Keratinocyte (primary cell): ENCODE measurements at regions not wholly inside any gene's neighbourhood (a gene's known extent, or its start where the extent isn't known, plus 50 kb on each side); places are given as distances from the start of the nearest gene placed in this dataset.

Experiments used
- DNase-seq: peaks from one replicate; pipeline ENCODE4 v3.0.0-alpha.2; 2011; ENCODE audit warnings: low read depth, missing footprints, low spot score
- FAIRE-seq: peaks from 2 replicates; lab custom pipeline; 2011; peaks lifted over from hg19 to GRCh38; lab: Jason Lieb, UNC
- H2AFZ ChIP-seq: 2 replicates; pipeline ENCODE4 v1.6.0; 2012; ENCODE audit warnings: low read length, control low read depth, inconsistent platforms; ENCODE audit not compliant: control insufficient read depth
- H3K27ac ChIP-seq: 2 replicates; pipeline ENCODE4 v1.5.1; 2011; ENCODE audit warnings: low read length; ENCODE audit not compliant: control insufficient read depth, insufficient read depth
- H3K27me3 ChIP-seq: 3 replicates; pipeline ENCODE4 v1.6.0; 2011; ENCODE audit warnings: low read length; ENCODE audit not compliant: control insufficient read depth, insufficient read depth; ENCODE audit errors: extremely low read depth
- H3K36me3 ChIP-seq, 2 experiments: 2 replicates in 1 of 2; 3 replicates in 1 of 2; pipeline ENCODE4 v1.5.1; 2011; ENCODE audit warnings: low read length in 2 of 2, mild to moderate bottlenecking in 1 of 2; ENCODE audit not compliant: control insufficient read depth in 2 of 2, insufficient read depth in 2 of 2; ENCODE audit errors: extremely low read depth in 1 of 2
- H3K4me1 ChIP-seq: 3 replicates; pipeline ENCODE4 v1.5.1; 2011; ENCODE audit warnings: low read length; ENCODE audit not compliant: control insufficient read depth, insufficient read depth; ENCODE audit errors: extremely low read depth
- H3K4me2 ChIP-seq: 3 replicates; pipeline ENCODE4 v1.6.0; 2011; ENCODE audit warnings: low read depth, low read length; ENCODE audit not compliant: control insufficient read depth, insufficient read depth; ENCODE audit errors: extremely low read depth
- H3K4me3 ChIP-seq, 3 experiments: fragments of 200-600 bp in 1 of 3; sonication (generic) in 1 of 3; 2 replicates in 2 of 3; 3 replicates in 1 of 3; pipeline ENCODE4 v1.5.1; 2011 to 2016; ENCODE audit warnings: low read length in 3 of 3, mild to moderate bottlenecking in 3 of 3, control low read depth in 2 of 3, inconsistent platforms in 1 of 3, low read depth in 1 of 3, mixed read lengths in 1 of 3, mixed run types in 1 of 3, moderate library complexity in 1 of 3; ENCODE audit not compliant: control insufficient read depth in 2 of 3, insufficient read depth in 2 of 3; ENCODE audit errors: extremely low read depth in 1 of 3
- H3K79me2 ChIP-seq: 2 replicates; pipeline ENCODE4 v1.6.0; 2012; ENCODE audit warnings: low read length; ENCODE audit not compliant: control insufficient read depth, insufficient read depth
- H3K9ac ChIP-seq: 3 replicates; pipeline ENCODE4 v1.6.0; 2011; ENCODE audit warnings: low read length; ENCODE audit not compliant: control insufficient read depth, insufficient read depth; ENCODE audit errors: extremely low read depth
- H3K9me1 ChIP-seq: 3 replicates; pipeline ENCODE4 v1.6.0; 2011; ENCODE audit warnings: low read length; ENCODE audit not compliant: control insufficient read depth, insufficient read depth; ENCODE audit errors: extremely low read depth
- H3K9me3 ChIP-seq: 2 replicates; pipeline ENCODE4 v1.5.1; 2012; ENCODE audit warnings: low read depth, low read length; ENCODE audit not compliant: control insufficient read depth
- H4K20me1 ChIP-seq: 3 replicates; pipeline ENCODE4 v1.6.0; 2011; ENCODE audit warnings: low read length; ENCODE audit not compliant: control insufficient read depth, insufficient read depth; ENCODE audit errors: extremely low read depth
- CTCF ChIP-seq, 3 experiments: IDR thresholded peaks in 1 of 3; conservative IDR thresholded peaks in 1 of 3; optimal IDR thresholded peaks in 1 of 3; 2 replicates in 2 of 3; 3 replicates in 1 of 3; pipeline versions ENCODE3 to v1.5.1; 2011; ENCODE audit warnings: low read length in 3 of 3, mild to moderate bottlenecking in 3 of 3, moderate library complexity in 2 of 3, control low read depth in 1 of 3, inconsistent platforms in 1 of 3; ENCODE audit not compliant: insufficient read depth in 2 of 3; ENCODE audit errors: extremely low read depth in 1 of 3
- EZH2 ChIP-seq: IDR thresholded peaks from one replicate; pipeline ENCODE4 v1.6.1; 2012; ENCODE audit warnings: inconsistent platforms, mild to moderate bottlenecking, low read length, moderate library complexity
- dilution Hi-C: fragments of 300-500 bp; cut with MboI; formaldehyde crosslinking; loops from one replicate; pipeline ENCODE4 v1.7.0; 2020; ENCODE audit warnings: low sequenced_read_pairs; ENCODE audit not compliant: extremely low pct_ligation_motif_present

GRCh38 chr12:70091021-70091521 is 152.2 kb upstream of the CNOT2 start:
- Histone ChIP-seq H3K9me1 (no peaks in the 10 kb centered on the region), H3K9me3 (no peaks in the 10 kb centered on the region), H3K79me2 (no peaks in the 10 kb centered on the region), H3K27ac (no peak overlapping the region), H3K4me1 (peaks cover 7% of the 10 kb centered on the region), H3K4me2 (no peak overlapping the region), H2AFZ (peak overlapping the region; percentile 19), H3K36me3 (no peaks in the 10 kb centered on the region), H3K27me3 (no peaks in the 10 kb centered on the region), H3K4me3 (no peak overlapping the region), H4K20me1 (no peaks in the 10 kb centered on the region), H3K9ac (no peak overlapping the region)
- TF ChIP-seq EZH2, result no peak
- TF ChIP-seq CTCF (optimal IDR thresholded peaks at IDR 0.05 in 1 of 3, IDR thresholded peaks at IDR 0.05 in 1 of 3, conservative IDR thresholded peaks at IDR 0.05 in 1 of 3; ENCODE audit: extremely low read depth in 1 of 3, insufficient read depth in 2 of 3, low read length in 3 of 3), result no peak
- dilution Hi-C loops, result no loop called here
- FAIRE-seq (no peak), DNase-seq (no peak)

DNA sequence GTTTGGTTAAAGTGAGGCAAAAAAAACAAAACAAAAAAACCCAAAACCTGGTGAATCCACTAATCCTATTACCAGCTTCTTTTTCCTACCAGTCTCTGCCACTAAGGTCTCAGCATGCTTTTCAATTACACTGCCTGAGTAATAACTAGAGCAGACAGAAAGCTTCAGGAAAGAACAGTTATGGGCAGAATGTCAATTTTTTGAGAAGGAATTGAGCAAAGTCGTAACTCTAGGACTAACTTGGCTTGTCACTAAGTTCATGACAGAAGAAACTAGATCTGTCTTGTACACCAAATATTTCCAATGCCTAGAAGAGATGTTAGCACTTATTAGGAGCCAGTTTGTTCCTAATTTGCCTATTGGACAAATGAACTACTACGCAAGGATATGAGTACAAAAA is 148.8 kb upstream of the CNOT2 start:
- no peak overlapping the region for H2AFZ ChIP-seq
- H3K4me2 ChIP-seq, result no peak overlapping the region
- no peak overlapping the region for H3K9ac ChIP-seq
- TF ChIP-seq EZH2, result no peak
- no peak for TF ChIP-seq CTCF (optimal IDR thresholded peaks at IDR 0.05 in 1 of 3, IDR thresholded peaks at IDR 0.05 in 1 of 3, conservative IDR thresholded peaks at IDR 0.05 in 1 of 3; ENCODE audit: extremely low read depth in 1 of 3, insufficient read depth in 2 of 3, low read length in 3 of 3)
- H4K20me1 ChIP-seq, result no peaks in the 10 kb centered on the region
- no peak for FAIRE-seq
- no peak for DNase-seq
- H3K9me3 ChIP-seq, result no peaks in the 10 kb centered on the region
- no peak overlapping the region for H3K4me3 ChIP-seq
- peaks cover 7% of the 10 kb centered on the region for H3K4me1 ChIP-seq
- H3K9me1 ChIP-seq, result no peaks in the 10 kb centered on the region
- H3K79me2 ChIP-seq, result no peaks in the 10 kb centered on the region
- no peaks in the 10 kb centered on the region for H3K27me3 ChIP-seq
- H3K36me3 ChIP-seq, result no peaks in the 10 kb centered on the region
- H3K27ac ChIP-seq, result no peak overlapping the region
- dilution Hi-C loops, result no loop called here
